HEK293T (cell line): ENCODE measurements at regions not wholly inside any gene's neighbourhood (a gene's known extent, or its start where the extent isn't known, plus 50 kb on each side); places are given as distances from the start of the nearest gene placed in this dataset.

Source experiments
- CTCF ChIA-PET: fragments of 350-600 bp; formaldehyde crosslinking; extraction: SDS; loops from one replicate; lab custom pipeline; 2021; ENCODE audit warnings: antibody characterized with exemption, inconsistent platforms; lab: Yijun Ruan, JAX
- POLR2A ChIA-PET: fragments of 350-600 bp; formaldehyde crosslinking; extraction: SDS; loops from one replicate; lab custom pipeline; 2020; ENCODE audit warnings: antibody characterized with exemption, inconsistent platforms; lab: Yijun Ruan, JAX
- DNase-seq: peaks from one replicate; pipeline ENCODE4 v3.0.0; 2012; ENCODE audit warnings: mixed read lengths; ENCODE audit errors: extremely low spot score
- ARNT ChIP-seq: fragments of 450-650 bp; IDR thresholded peaks from 2 replicates; pipeline ENCODE4 v1.6.1; 2017; ENCODE audit warnings: mild to moderate bottlenecking
- BHLHE40 ChIP-seq: fragments of 450-650 bp; IDR thresholded peaks from 2 replicates; pipeline ENCODE4 v1.6.1; 2016; ENCODE audit warnings: mild to moderate bottlenecking, moderate library complexity, borderline replicate concordance
- CTBP1 ChIP-seq: fragments of 450-650 bp; IDR thresholded peaks from 2 replicates; pipeline ENCODE4 v1.6.1; 2016; ENCODE audit warnings: borderline replicate concordance
- ELF4 ChIP-seq: fragments of 450-650 bp; IDR thresholded peaks from 2 replicates; pipeline ENCODE4 v1.6.1; 2017; ENCODE audit warnings: antibody characterized with exemption
- FOXA1 ChIP-seq: fragments of 450-650 bp; IDR thresholded peaks from 2 replicates; pipeline ENCODE4 v1.6.1; 2016; ENCODE audit warnings: mild to moderate bottlenecking
- FOXK2 ChIP-seq: fragments of 450-650 bp; IDR thresholded peaks from 2 replicates; pipeline ENCODE4 v1.6.1; 2016; ENCODE audit warnings: mild to moderate bottlenecking
- FOXM1 ChIP-seq: fragments of 450-650 bp; IDR thresholded peaks from 2 replicates; pipeline ENCODE4 v1.6.1; 2017; ENCODE audit warnings: mild to moderate bottlenecking, borderline replicate concordance
- HDGF ChIP-seq: fragments of 450-650 bp; IDR thresholded peaks from 2 replicates; pipeline ENCODE4 v1.6.1; 2017; ENCODE audit warnings: antibody characterized with exemption, borderline replicate concordance
- L3MBTL2 ChIP-seq: fragments of 450-650 bp; conservative IDR thresholded peaks from 2 replicates; pipeline ENCODE4 v1.6.1; 2016; ENCODE audit warnings: mild to moderate bottlenecking
- LEF1 ChIP-seq: fragments of 450-650 bp; IDR thresholded peaks from 2 replicates; pipeline ENCODE4 v1.6.1; 2017; ENCODE audit warnings: mild to moderate bottlenecking, borderline replicate concordance
- NFRKB ChIP-seq: fragments of 450-650 bp; IDR thresholded peaks from 2 replicates; pipeline ENCODE4 v1.6.1; 2016; ENCODE audit warnings: mild to moderate bottlenecking, moderate library complexity
- PKNOX1 ChIP-seq: fragments of 450-650 bp; IDR thresholded peaks from 2 replicates; pipeline ENCODE4 v1.6.1; 2016
- SP1 ChIP-seq: fragments of 450-650 bp; IDR thresholded peaks from 2 replicates; pipeline ENCODE4 v1.6.1; 2017
- SUZ12 ChIP-seq: fragments of 450-650 bp; IDR thresholded peaks from 2 replicates; pipeline ENCODE4 v1.6.1; 2016; ENCODE audit warnings: mild to moderate bottlenecking
- TARDBP ChIP-seq: fragments of 450-650 bp; IDR thresholded peaks from 2 replicates; pipeline ENCODE4 v1.6.1; 2016
- ZNF384 ChIP-seq: fragments of 450-650 bp; IDR thresholded peaks from 2 replicates; pipeline ENCODE4 v1.6.1; 2016

GRCh38 chr14:80325688-80326087 lies 114.4 kb upstream of the DIO2 start:
- ChIA-PET CTCF (no interaction called here), POLR2A (no interaction called here)
- no peak for DNase-seq
- TF ChIP-seq FOXM1 (no peak), PKNOX1 (no peak), L3MBTL2 (no peak), TARDBP (no peak), FOXA1 (no peak), ARNT (no peak), NFRKB (no peak), FOXK2 (no peak), SP1 (no peak), ZNF384 (no peak), HDGF (no peak), CTBP1 (no peak)

GRCh38 chr14:80325112-80325511 lies 113.8 kb upstream of the DIO2 start:
- CTCF ChIA-PET, result no interaction called here
- TF ChIP-seq HDGF (no peak), PKNOX1 (no peak), FOXM1 (no peak), CTBP1 (no peak), NFRKB (no peak), FOXK2 (no peak), SUZ12 (no peak), FOXA1 (no peak), ARNT (no peak), ELF4 (no peak)
- POLR2A ChIA-PET, result no interaction called here
- DNase-seq, result no peak

GRCh38 chr14:80324649-80325048 lies 113.3 kb upstream of the DIO2 start:
- no peak for TF ChIP-seq SP1
- no peak for TF ChIP-seq LEF1
- TF ChIP-seq HDGF, result no peak
- TF ChIP-seq ELF4, result no peak
- TF ChIP-seq FOXK2, result no peak
- TF ChIP-seq FOXM1, result no peak
- TF ChIP-seq ZNF384, result no peak
- ChIA-PET CTCF (no interaction called here), POLR2A (no interaction called here)
- no peak for DNase-seq

- TF ChIP-seq CTBP1 (no peak), ARNT (no peak), L3MBTL2 (no peak), SUZ12 (no peak), FOXK2 (no peak), PKNOX1 (no peak), BHLHE40 (no peak), ZNF384 (no peak), TARDBP (no peak), FOXA1 (no peak), FOXM1 (no peak), ELF4 (no peak), LEF1 (no peak), NFRKB (no peak)
- no peak for DNase-seq
- ChIA-PET POLR2A (no interaction called here), CTCF (no interaction called here)
Measured at GRCh38 chr14:80323038-80323665, 111.8 kb upstream of the DIO2 start.

- no peak for DNase-seq
- TF ChIP-seq SP1 (no peak), BHLHE40 (no peak), PKNOX1 (no peak), SUZ12 (no peak), HDGF (no peak), ARNT (no peak), NFRKB (no peak), ZNF384 (no peak), FOXA1 (no peak)
- ChIA-PET POLR2A (no interaction called here), CTCF (no interaction called here)
Measured at GRCh38 chr14:80316441-80316840, 105.1 kb upstream of the DIO2 start.

GRCh38 chr14:80315681-80316080 lies 104.4 kb upstream of the DIO2 start:
- DNase-seq, result no peak
- ChIA-PET POLR2A (no interaction called here), CTCF (no interaction called here)
- TF ChIP-seq SP1, result no peak
- no peak for TF ChIP-seq LEF1
- no peak for TF ChIP-seq ARNT
- TF ChIP-seq TARDBP, result no peak
- no peak for TF ChIP-seq FOXA1
- TF ChIP-seq HDGF, result no peak
- TF ChIP-seq ELF4, result no peak
- no peak for TF ChIP-seq CTBP1
- no peak for TF ChIP-seq ZNF384
- no peak for TF ChIP-seq PKNOX1
- TF ChIP-seq L3MBTL2, result no peak
- no peak for TF ChIP-seq NFRKB
- TF ChIP-seq FOXM1, result no peak
- TF ChIP-seq BHLHE40, result no peak
- TF ChIP-seq SUZ12, result no peak
- no peak for TF ChIP-seq FOXK2
